RCC 7860 (cell line): ENCODE measurements at regions not wholly inside any gene's neighbourhood (a gene's known extent, or its start where the extent isn't known, plus 50 kb on each side); places are given as distances from the start of the nearest gene placed in this dataset.
A peak's percentile ranks its signal among the peaks of the same experiment; 100 is the strongest.

Source experiments
- DNase-seq: peaks from one replicate; pipeline ENCODE4 v3.0.0-alpha.2; 2015; ENCODE audit warnings: low spot score
- FAIRE-seq: peaks from 2 replicates; lab custom pipeline; 2012; peaks lifted over from hg19 to GRCh38; lab: Jason Lieb, UNC

DNA sequence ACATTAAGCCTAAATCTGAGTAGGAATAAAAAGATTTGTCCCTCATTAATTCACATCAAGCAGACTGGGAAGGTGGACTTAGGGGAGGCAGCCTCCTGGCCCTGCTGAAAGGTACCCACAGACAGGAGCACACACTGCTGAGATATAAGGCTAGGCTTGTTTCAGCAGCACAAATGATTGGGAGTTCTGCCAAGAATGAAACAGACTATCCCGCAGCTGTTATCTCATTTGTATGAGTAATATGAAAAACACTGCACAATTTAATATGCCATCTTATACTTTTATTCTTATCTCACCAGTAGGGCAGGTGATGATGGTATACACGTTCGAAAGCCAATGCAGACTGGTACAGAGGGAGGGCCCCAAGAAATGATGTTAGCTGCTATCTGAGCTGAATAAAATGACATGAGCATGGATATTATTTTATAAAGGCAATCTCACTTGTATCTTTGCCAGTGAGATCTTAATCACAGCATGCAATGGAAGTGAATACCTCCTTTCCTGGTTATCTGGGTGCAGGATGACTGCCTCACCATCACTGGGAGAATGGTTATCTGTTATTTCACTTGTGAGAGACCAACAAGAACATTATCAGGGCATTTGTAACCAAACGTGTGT, 258.7 kb upstream of the PPP2R3A start:
- no peak for FAIRE-seq
- peak; percentile 21 for DNase-seq

DNA sequence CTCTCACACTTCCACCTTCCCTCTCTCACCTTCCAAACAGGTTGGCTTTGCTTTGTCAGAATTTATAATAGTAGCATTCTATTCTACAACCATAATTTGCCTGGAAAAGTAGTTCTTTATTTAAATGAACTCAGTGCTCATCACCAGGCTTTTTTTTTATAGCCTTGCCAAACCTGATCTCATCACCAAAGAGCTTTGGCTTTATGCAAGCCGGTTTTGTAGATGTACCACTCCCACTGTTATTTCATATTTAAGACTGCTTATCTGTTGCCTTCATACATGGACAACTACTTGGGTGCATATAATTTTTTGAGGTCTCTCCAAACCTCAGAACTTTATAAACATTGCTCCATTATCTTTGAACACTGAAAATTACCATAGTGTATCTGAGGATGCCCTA, 246.1 kb upstream of the PPP2R3A start:
- FAIRE-seq: no peak

DNA sequence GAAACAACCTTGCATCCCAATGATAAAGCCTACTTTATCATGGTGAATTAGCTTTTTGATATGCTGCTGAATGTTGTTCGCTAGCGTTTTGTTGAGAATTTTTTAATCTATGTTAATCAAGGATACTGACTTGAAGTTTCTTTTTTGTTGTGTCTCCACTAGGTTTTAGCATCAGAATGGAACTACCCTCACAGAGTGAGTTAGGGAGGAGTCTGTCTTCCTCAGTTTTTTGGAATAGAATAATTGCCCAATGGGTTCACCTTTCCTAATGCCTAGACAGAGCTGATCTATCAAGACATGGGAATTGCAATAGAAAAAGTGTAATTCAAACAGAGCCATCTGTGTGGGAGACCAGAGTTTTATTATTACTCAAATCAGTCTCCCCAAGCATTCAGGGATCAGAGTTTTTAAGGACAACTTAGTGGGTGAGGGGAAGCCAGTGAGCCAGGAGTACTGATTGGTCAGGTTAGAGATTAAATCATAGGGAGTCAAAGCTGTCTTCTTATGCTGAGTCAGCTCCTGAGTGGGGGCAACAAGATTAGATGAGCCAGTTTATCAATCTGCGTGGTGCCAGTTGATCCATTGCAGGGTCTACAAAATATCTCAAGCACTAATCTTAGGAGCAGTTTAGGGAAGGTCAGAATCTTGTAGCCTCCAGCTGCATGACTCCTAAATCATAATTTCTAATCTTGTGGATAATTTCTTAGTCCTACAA, 237.4 kb upstream of the PPP2R3A start:
- FAIRE-seq (no peak), DNase-seq (no peak)

More for the DNA sequence above, 246.1 kb upstream of the PPP2R3A start:
- DNase-seq: no peak

DNA sequence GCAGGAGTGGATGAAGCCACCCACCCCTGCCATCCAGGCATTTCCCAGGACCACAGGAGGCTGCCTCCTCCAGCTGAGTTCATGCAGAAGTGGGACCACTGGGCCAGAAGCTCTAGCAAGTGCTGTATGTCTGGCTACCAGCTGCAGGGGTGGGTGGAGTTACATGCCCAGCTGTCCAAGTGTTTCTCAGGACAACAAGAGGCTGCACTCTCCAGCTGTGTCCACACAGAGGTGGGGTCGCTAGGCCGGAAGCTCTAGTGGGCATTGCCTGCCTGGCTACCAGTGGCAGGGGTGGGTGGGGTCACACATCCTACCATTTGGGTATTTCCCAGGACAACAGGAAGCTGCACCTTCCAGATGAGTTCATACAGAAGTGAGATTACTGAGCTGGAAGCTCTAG, 234.0 kb upstream of the PPP2R3A start:
- DNase-seq: no peak
- no peak for FAIRE-seq

DNA sequence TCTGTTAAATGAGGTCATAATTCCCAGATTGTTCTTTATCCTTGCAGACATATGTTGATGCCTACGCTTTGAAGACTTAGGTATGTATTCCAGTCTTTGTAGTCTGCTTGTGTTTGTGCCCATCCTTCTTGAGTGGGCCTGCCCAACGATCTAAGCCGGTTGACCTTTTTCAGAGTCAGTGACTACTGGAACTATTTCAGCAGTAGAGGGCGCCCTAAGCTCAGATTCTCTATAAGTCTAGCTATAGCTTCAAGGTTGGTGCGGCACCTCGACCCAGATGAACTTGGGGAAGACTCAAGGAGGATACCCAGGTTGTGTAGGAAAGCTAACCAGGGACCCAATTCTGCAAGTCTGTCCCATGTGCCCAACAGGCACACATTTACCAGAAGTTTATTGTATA, 228.8 kb upstream of the PPP2R3A start:
- DNase-seq (peak; percentile 50), FAIRE-seq (no peak)

DNA sequence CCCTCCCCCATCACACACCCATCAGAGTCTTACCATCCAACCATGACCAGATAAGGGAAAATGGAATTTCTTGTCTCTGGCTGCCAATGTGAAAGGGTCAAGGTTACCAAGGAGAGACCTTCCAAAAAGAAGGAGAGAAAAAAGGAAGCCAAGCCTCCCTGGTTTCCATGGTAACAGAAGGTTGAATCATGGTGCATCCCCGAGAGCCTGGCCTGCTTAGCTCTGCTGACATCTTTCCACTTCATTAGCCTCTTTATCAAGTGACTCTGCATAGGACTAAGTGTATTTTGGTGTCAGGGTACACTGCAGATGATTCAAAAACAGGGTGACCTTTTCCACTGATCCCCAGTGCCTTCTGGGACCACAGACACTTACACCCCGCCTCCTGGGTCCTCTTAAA, 225.7 kb upstream of the PPP2R3A start:
- no peak for DNase-seq
- no peak for FAIRE-seq

DNA sequence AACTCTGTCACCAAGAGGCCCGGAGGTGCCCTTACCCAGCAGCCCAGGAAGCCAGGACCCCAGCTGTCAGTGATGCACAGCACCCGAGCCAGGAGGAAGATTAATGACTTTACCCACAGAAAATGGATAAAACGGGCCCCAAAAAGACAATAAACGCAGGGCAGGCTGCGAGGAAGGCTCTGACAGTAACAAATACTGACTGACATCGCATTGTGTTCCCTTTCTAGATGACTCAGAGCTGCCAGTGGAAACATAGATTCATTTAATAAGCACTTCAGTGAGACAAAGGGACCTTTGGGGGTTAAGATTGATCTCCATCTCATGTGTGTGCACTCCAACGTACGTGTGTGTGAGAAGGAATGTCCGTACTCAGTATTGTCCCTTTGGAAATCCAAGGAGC, 225.3 kb upstream of the PPP2R3A start:
- no peak for DNase-seq
- FAIRE-seq: no peak

DNA sequence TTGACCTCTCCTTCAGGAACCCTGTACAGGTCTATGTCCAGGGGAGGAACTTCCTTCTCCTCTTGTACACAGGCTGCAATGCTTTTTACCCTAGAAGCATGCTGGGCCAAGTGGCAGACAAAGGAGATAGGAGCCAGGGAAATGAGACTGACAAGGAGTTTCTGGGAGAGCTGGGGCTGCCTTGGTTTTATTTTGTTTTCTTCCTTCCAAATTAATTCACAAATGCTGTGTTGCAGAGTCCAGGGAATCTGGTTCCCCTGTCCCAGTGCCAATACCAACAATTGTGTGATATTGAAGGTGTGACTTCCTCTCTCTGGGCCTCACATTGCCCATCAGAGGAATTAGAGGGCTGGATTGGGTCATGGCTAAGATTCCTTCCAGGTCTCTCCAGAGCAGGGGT, 224.8 kb upstream of the PPP2R3A start:
- FAIRE-seq: no peak

DNA sequence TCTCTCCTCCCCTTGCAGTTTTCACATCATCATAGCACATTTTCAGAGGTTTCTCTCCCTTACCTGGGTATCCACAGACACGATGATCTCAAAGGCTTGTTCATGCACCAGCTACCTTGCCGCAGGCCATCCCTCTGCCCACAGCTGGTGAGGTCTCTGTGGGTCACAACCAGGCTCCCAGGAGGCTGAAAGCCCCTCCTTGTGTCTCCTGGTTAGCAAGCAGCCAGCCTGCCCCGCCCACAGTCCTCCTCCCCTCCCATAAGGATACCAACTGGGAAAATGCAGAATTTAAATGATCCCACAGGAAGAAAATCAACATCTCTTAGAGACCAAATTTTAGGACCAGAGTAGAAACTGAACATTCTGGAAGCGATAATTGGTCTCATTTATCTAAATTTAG, 213.5 kb upstream of the PPP2R3A start:
- DNase-seq: no peak
- FAIRE-seq: no peak

More for the DNA sequence above, 224.8 kb upstream of the PPP2R3A start:
- DNase-seq: no peak

DNA sequence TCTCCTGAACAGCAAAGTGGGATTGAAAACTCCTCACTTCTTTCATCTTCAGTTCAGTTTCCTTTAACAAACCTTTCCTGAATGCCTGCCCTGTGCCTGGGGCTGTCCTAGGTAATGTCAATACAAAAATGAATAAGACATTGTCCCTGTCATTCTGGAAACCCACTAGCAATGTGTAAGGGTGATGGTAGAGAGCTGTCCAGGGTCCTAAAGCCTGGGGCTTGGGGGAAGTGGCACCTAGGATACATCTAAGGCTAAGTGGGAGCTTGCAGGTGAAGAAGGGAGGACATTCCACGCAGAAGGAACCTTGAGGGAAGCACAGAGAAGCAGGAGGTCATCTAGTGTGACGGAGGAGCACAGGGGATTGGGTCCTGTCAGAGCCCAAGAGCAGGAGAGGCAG, 212.7 kb upstream of the PPP2R3A start:
- no peak for DNase-seq

DNA sequence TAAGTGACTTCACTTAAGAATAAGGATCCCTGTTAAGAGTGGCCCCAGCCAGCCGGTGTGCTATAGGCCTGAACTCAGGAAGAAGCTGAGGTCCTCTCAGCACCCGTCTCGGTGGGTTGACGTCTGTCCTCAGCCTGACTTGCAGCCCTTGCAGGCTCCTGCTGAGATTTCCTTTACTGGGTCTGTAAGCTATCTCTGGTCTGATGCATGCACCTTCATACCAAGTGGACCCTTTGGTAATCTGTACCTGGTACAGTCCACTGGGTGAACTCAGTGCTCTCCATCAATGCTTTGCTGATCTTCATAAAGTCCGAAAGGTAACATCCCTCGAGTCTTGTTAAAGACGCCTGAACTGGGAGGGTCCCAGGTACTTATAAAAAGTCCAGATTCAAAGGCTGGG, 212.0 kb upstream of the PPP2R3A start:
- DNase-seq (no peak), FAIRE-seq (no peak)

More for the DNA sequence above, 212.7 kb upstream of the PPP2R3A start:
- FAIRE-seq: no peak

DNA sequence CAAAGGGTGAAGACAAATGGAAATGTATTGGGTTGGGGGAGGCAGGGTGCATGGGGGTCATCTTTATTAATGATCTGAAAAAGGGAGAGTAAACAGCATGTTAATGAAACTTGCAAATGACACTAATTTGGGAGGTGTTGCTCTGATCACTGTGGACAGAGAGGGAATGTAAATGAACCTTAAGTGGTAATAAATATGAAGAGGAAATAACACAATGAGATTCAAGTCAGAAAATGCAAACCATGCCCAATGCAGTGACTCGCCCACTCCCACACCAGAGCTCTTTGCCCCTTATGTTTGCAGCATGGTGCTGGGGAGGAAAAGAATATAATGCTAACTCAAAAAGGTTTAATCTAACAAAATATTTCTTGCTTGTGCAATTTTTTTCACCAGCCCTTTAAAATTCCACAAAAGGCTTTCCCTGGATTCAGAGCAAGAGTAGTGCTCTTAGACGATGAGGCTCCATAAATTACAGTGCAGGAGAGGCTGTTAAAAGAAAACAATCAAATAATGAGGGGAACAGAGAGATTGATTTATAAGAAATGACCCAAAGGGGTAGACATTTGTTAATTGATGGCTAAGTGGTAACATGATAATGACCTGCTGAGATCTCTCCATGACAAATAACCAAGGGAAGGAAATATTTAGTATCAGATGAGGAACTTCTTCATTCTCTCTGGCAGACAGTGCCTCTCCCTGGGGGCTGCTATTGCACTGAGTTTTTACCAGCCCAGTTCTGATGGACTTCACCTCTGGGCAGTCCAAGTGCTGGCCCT, 210.0 kb upstream of the PPP2R3A start:
- FAIRE-seq: no peak

DNA sequence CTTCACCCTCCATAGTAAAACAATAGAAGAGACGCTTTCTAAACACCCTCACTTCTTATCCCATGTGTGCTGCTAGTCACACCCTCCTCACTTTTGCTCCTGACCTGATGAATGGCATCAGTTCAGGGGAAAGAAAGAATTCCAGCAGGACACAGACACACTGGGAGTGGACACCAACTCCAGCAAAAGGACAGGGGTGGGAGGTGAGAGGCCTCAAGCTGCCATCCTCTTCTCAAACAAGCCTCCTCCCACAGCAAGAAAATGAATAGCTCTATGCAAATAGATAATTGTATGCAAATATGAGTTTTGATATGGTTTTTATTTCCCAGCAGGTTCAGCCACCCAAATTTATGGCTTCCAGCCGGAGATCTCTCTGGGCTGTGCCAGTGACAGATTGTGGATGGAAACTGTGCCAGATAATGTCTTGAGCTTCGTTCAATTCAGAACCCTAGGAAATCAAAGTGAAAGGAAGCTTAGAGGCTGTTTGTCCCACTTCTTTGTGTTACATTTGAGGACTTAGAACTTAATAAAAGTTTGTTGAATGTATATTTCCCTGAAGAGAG, 209.3 kb upstream of the PPP2R3A start:
- no peak for FAIRE-seq

More for the DNA sequence above, 210.0 kb upstream of the PPP2R3A start:
- DNase-seq: no peak

DNA sequence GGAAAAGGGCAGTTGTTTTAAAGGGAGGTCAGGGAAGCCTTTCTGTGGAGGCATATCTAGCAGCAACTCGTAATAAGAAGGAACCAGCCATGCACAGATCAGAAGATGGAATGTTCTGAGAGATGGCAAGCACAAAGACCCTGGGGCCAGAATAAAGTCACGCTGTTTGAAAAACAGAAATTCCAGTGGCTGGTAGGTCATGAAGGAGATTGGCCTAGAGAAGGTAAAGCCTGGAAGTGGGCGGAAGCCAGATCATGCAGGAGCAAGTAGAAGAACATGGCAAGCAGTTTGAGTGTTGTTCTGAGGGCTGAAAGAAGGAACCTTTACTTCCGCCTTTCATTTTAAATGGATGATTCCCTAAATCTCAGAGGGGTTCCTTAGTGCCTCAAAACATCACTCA, 208.1 kb upstream of the PPP2R3A start:
- FAIRE-seq: no peak
- DNase-seq: no peak

More for the DNA sequence above, 209.3 kb upstream of the PPP2R3A start:
- DNase-seq: no peak

DNA sequence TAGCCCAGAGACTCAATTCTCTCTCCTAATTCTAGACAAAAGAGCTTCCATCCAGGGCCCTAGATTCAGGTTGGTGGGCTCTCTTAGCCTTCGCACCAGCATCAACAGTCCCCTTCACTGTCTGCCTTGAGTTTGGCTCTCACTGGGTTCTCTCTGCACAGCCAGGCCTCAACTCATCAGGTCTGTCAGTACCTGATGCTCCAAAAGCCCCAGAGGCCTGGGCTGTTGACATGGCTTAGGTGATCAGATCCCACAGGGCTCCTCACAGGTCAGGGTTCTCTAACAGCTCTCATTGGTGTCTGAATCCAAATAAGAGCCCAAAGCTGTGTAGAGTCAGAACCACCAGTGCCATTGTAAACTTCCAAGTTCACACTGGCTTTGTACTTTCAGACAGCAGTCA, 206.6 kb upstream of the PPP2R3A start:
- FAIRE-seq (no peak), DNase-seq (no peak)

DNA sequence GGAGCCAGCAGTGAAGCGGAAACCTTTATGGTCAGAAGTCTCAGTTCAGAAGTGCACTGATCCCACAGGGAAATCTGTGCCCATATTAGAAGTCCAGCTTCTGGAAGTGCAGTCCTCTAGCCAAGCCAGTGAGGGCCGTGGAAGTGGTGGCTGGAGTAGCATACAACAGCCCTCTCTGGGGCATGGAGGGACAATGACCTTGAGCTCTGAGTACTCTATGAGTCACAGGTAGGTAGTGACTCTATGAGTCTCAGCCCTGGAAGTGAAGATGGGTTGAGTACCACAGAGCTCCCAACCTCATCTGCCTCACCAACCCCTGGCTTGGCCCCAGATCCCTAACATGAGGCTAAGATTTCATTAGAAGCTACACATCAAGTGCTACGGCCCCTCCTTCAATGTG, 205.9 kb upstream of the PPP2R3A start:
- no peak for FAIRE-seq

DNA sequence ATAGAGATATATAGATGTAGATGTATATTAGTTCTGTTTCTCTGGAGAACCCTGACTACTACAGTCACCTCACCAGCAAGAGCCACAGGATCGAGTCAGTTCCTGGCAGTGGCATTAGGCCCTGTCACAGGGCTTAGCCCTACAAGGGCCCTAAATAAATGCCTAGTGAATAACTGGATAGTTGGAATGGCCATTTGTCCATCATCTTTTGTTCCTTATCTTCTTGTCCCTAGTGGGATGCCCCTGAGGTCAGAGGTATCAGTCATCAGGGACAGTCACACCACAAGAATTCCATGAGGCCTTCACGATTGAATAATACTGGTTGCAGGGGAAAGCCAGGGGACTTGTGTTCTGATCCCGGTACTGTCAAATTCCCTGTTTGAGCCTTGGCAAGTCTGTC, 204.9 kb upstream of the PPP2R3A start:
- no peak for FAIRE-seq
- DNase-seq: peak; percentile 67

More for the DNA sequence above, 205.9 kb upstream of the PPP2R3A start:
- peak; percentile 40 for DNase-seq

DNA sequence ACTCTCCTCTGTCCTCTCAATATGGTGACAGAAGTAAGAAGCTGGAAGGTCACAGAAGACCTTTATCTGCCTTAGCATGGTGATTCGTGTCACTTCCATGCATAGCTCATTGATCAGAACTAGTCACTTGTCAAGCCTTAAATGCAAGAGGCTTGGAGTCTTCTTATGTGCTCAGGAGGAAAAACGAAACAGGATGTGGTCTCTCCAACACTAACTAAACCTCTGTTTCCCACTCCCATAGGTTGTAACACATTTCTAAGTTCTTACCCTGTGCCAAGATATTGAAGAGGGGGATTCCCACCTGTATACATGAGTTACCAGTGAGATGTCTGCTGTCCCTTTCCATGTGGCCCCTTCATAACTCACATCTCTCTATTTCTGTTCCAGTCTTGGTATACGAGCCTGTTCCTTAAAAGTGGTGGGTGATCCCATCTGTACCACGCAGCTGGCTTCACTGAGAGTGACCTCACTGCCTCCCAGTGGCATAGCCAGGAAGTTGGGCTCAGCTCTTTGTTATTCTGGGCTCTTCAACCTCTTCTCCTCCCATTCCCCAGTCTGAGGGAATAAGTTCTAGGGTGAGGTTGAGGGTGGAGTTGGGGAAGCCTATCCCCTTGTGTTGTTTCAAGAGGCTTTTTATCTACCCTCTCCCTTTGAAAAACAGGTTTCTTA, 203.2 kb upstream of the PPP2R3A start:
- FAIRE-seq (no peak), DNase-seq (no peak)

DNA sequence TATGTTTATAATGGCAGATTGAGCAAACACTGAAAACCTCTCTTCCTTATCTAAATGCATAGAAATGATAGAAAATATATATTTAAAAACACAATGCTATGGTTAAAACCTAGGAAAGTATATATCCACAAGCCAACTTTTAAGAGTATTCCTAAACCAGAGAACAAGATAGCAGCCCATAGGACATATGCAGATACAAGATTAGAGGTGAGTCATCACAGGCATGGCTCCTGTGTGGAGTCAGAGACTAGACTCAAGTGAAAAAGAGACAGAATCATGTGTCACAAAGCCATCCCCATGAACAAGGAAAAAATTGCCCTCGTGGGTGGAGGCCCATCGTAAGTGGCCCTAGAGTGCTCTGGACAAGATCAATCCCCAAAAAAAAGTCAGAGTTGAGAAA, 199.4 kb upstream of the PPP2R3A start:
- FAIRE-seq: no peak

DNA sequence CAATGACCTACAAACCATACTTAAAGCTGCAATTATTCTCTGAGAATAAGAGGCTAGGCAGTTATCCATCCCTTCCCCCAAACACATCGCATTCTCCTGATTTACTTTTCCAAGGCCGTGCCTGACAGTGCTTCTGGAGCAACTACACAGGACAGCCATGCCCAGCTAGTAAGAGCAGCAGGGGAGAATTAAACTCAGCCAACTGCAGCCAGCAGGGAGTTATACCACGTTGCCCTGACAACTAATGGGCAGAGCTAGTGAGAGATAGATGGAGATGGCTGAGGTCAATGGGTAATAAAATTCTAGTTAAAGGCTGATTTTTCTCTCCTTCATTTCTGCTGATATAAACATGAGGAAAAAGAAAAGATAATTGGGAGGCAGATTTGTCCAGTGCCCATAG, 193.8 kb upstream of the PPP2R3A start:
- DNase-seq: no peak
- FAIRE-seq: no peak

More for the DNA sequence above, 199.4 kb upstream of the PPP2R3A start:
- no peak for DNase-seq

DNA sequence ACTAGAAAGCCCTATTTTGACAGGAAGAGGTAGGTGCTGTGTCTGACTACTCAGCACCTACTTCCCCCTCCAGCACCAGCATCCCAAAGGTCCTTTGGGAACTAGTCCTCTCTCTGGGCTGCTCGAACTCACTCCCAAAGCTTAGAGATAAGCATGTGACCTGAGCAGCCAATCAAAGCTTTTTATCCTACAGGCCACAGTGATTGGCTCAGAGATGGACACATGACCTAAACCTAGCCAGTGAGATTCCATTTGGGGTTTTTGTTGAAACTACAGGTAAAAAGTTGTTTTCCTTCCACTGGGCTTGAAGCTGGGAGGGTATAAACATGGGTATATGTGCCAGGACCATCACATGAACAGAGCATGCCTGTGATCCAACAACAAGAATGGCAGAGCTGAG, 186.5 kb upstream of the PPP2R3A start:
- DNase-seq: no peak
- no peak for FAIRE-seq
